ENCODE measurements at regions not wholly inside any gene's neighbourhood (a gene's known extent, or its start where the extent isn't known, plus 50 kb on each side); places are given as distances from the start of the nearest gene placed in this dataset.

DNA sequence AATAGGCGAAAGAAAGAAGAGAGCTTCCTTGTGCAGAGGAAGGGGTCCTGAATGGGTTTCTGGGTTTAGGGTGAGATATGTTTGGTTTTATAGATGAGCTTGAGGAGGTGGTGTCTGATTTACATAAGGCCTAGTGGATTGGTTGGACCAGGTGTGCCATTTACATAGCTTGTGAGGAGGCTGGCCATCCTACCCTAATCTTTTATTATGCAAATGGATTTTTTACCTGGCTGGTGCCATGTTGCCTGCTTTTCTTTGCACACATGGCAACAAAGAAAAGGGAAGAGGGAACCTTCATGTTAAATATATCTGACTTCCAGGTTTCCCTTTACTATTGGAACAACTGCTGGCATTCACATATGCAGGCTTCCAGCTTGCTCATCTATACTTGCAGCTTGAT is 585.3 kb downstream of the PTPRU start:
- DNase-seq (ENCODE audit: low read depth) = no peak
- in situ Hi-C loops (cut with HindIII; ENCODE audit: low pct_unique_long_range_greater_than_20kb, low sequenced_read_pairs) = no loop called here

DNA sequence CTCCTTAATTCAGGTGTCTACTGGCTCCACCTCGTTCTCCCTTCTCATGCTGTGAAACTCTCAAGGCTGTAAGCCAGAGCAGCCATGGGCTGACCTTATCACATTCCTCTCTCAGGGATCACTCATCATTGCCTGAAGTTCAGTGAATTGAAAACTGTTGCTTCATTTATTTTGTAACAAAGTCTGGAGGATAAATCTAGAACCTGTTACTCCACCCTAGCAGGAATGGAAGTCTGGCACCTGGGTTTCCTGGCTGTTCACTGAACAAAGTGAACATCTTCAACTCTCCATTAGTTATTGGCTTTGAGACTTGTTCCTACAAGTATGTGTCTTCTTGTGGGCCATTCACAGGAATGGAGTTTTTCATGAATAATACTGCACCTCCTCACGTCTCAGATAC is 584.1 kb downstream of the PTPRU start:
- DNase-seq (ENCODE audit: low read depth) = no peak
- in situ Hi-C loops (cut with HindIII; ENCODE audit: low pct_unique_long_range_greater_than_20kb, low sequenced_read_pairs) = no loop called here

DNA sequence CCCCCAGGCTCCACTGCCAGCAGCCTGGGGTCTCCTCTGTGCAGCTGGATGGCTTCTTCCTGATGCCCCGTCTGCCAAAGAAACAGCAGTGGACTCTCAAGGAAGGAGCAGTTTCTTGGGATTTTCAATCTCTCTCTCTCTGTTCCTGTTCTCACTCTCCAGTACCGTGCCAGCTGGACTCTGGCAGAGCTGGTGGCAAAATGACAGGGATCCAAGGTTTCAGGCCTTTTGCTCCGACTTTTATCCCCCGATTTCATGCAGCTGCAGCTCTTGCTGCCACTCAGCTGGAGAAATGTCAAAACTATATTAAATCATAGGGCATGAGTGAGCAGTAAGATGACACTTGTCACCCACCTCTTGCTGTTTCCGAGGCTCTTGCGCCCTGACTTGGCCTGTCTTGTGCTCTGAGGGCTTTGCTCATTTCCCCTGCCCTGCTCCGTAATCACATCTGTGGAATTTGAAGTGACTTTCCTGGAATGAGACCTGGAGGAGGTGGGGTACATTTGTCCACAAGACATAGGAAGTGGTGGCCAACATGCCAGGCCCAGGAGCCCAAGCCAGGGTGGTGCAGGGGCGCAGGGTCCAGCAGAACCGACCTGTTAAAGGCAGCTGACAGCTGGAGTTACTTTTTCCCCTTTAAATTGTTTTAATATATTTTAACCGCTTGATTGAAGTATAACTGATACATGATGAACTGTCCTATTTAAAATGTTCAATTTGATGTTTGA is 576.2 kb downstream of the PTPRU start:
- in situ Hi-C loops (cut with HindIII; ENCODE audit: low pct_unique_long_range_greater_than_20kb, low sequenced_read_pairs) = no loop called here
- DNase-seq (ENCODE audit: low read depth) = no peak

GRCh38 chr1:29811727-29812407 is 575.5 kb downstream of the PTPRU start:
- DNase-seq (ENCODE audit: low read depth) = no peak
- in situ Hi-C loops (cut with HindIII; ENCODE audit: low pct_unique_long_range_greater_than_20kb, low sequenced_read_pairs) = no loop called here

DNA sequence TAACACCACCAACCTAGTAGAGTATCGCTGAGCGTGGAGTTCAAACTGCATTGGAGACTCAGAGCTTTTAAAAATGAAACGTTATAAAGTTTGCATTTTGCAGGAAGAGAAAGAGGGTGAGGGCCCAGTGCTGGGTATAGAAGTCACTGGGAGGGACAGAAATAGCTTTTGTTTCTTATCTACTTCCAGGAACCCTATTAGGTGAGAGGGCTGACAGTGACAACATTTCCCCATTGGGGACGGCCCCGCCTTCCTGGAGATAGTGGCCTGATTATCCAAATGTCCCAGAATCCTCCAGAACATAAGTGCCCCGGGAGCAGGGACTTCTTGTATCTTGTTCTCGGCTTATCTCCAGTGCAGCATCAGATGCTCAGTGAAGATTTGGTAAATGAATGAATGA is 574.9 kb downstream of the PTPRU start:
- in situ Hi-C loops (cut with HindIII; ENCODE audit: low pct_unique_long_range_greater_than_20kb, low sequenced_read_pairs) = no loop called here
- DNase-seq (ENCODE audit: low read depth) = no peak

GRCh38 chr1:29810121-29811120 is 574.1 kb downstream of the PTPRU start:
- DNase-seq (ENCODE audit: low read depth) = no peak
- in situ Hi-C loops (cut with HindIII; ENCODE audit: low pct_unique_long_range_greater_than_20kb, low sequenced_read_pairs) = no loop called here

GRCh38 chr1:29809446-29810120 is 573.3 kb downstream of the PTPRU start:
- in situ Hi-C loops (cut with HindIII; ENCODE audit: low pct_unique_long_range_greater_than_20kb, low sequenced_read_pairs) = no loop called here

DNA sequence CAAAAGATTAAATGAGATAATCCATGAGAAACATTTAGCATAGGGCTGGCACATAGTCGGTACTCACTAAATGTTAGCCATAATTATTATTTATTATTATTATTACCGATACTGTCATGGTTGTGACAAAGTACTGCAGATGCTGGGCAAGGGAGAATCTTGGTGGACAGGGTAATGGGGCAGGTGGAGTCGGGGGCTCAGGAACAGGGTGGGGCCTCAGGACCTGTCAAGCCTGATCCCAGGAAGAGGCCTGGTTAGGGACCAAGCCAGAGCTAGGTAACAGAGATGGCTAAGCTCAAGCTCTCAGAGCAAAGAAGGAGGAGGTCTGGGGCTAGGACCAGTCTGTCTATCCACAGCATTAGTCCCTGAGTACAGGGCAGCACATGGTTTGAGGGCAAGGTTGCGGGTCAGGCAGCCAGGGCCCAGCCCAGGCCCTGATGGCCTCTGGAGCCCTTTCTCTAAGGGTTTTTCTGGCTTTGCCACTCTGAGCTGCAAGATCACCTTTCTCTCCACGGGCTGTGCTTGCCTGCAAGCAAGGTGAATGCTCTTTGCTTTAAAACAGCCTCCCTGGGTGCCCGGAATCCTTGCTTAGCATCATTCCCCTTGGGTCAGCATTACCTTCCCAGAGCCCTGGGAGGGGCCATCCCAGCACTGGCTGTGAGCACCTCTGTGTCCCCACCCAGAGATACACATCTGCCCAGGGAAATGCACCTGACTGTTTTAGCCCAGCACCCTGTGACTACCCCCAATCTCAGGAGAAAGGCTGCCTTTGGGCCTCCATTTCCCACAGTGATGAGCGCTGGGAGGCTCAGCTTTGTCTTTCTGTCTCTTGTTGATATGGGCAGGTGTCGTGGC is 572.0 kb downstream of the PTPRU start:
- DNase-seq (ENCODE audit: low read depth) = no peak
- in situ Hi-C loops (cut with HindIII; ENCODE audit: low pct_unique_long_range_greater_than_20kb, low sequenced_read_pairs) = no loop called here

More at GRCh38 chr1:29809446-29810120, 573.3 kb downstream of the PTPRU start:
- DNase-seq (ENCODE audit: low read depth) = no peak

GRCh38 chr1:29807689-29808088 is 571.4 kb downstream of the PTPRU start:
- in situ Hi-C loops (cut with HindIII; ENCODE audit: low pct_unique_long_range_greater_than_20kb, low sequenced_read_pairs) = no loop called here

GRCh38 chr1:29806646-29807319 is 570.5 kb downstream of the PTPRU start:
- no peak for DNase-seq (ENCODE audit: low read depth)
- in situ Hi-C loops (cut with HindIII; ENCODE audit: low pct_unique_long_range_greater_than_20kb, low sequenced_read_pairs) = no loop called here

More at GRCh38 chr1:29807689-29808088, 571.4 kb downstream of the PTPRU start:
- DNase-seq (ENCODE audit: low read depth) = no peak

- in situ Hi-C loops (cut with HindIII; ENCODE audit: low pct_unique_long_range_greater_than_20kb, low sequenced_read_pairs) = no loop called here
- no peak for DNase-seq (ENCODE audit: low read depth)
Measured at GRCh38 chr1:29805896-29806160, 569.5 kb downstream of the PTPRU start.

DNA sequence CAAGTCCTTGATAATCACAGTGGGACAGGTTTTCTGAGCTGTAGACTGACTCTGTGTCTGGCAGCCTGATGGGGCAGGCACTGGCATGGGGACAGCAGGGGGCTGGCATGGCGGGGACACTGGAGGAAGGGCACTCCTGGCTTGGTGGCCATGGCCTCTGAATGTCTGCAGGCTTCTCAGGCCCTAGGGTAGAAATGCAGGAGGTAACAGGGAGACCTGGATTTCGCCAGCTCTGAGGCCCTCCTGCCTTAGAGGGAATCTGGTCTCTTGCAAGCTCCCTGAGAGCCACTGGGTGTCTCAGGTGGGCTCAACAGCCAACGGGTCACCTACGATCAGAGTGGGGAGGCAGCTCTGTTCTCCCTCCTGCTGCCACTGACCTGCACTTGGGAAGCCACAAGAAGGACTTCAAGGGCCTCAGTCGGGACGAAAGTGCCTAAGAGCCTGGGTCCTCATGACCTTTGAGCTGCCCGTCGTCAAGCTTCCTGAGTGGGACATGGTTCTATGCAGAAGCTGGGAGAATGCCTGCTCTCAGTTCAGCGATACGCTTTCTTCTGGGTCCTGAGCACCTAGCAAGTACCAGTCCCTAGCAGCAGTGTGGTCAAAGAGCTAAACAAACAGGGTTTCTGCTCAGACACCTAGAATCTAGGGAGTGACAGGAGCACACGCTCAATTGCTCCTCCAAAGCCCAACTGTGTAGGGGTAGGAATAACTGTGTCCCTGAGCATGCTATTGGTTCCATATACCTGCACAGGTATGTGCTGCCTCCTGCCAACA is 569.0 kb downstream of the PTPRU start:
- in situ Hi-C loops (cut with HindIII; ENCODE audit: low pct_unique_long_range_greater_than_20kb, low sequenced_read_pairs) = no loop called here
- DNase-seq (ENCODE audit: low read depth) = no peak

GRCh38 chr1:29804181-29804899 is 568.0 kb downstream of the PTPRU start:
- DNase-seq (ENCODE audit: low read depth) = no peak
- in situ Hi-C loops (cut with HindIII; ENCODE audit: low pct_unique_long_range_greater_than_20kb, low sequenced_read_pairs) = no loop called here

GRCh38 chr1:29803486-29803885 is 567.2 kb downstream of the PTPRU start:
- in situ Hi-C loops (cut with HindIII; ENCODE audit: low pct_unique_long_range_greater_than_20kb, low sequenced_read_pairs) = no loop called here
- no peak for DNase-seq (ENCODE audit: low read depth)

- in situ Hi-C loops (cut with HindIII; ENCODE audit: low pct_unique_long_range_greater_than_20kb, low sequenced_read_pairs) = no loop called here
- no peak for DNase-seq (ENCODE audit: low read depth)
Measured at GRCh38 chr1:29802181-29803068, 566.1 kb downstream of the PTPRU start.
